ENCODE measurements at regions not wholly inside any gene's neighbourhood (a gene's known extent, or its start where the extent isn't known, plus 50 kb on each side); places are given as distances from the start of the nearest gene placed in this dataset.

GRCh38 chr2:219967247-219968245 lies 340.1 kb downstream of the SLC4A3 start:
- no peak for ATAC-seq (ENCODE audit: insufficient read depth, low FRiP score)
- no peaks in the 10 kb centered on the region for H3K9me3 ChIP-seq (ENCODE audit: control insufficient read depth in 4 of 4, insufficient read depth in 3 of 4, low read length in 3 of 4)
- H3K4me3 ChIP-seq: no peak overlapping the region
- DNase-seq: peak in 1 of 3 donors; percentile 6
- WGBS, 2 donors: 60 to 73% methylated on average over 8 of the region's 8 CpGs
- no peak overlapping the region for H3K9ac ChIP-seq (ENCODE audit: insufficient read depth in 1 of 2, low read length in 2 of 2)
- no peaks in the 10 kb centered on the region for H3K27me3 ChIP-seq (ENCODE audit: control insufficient read depth in 3 of 3, insufficient read depth in 3 of 3, low read length in 2 of 3)
- H3K27ac ChIP-seq (ENCODE audit: low read depth in 1 of 2, low read length in 1 of 2): no peak overlapping the region
- H3K36me3 ChIP-seq (ENCODE audit: control insufficient read depth in 4 of 4, insufficient read depth in 4 of 4, low read length in 4 of 4): no peaks in the 10 kb centered on the region
- TF ChIP-seq, protein P1, sequence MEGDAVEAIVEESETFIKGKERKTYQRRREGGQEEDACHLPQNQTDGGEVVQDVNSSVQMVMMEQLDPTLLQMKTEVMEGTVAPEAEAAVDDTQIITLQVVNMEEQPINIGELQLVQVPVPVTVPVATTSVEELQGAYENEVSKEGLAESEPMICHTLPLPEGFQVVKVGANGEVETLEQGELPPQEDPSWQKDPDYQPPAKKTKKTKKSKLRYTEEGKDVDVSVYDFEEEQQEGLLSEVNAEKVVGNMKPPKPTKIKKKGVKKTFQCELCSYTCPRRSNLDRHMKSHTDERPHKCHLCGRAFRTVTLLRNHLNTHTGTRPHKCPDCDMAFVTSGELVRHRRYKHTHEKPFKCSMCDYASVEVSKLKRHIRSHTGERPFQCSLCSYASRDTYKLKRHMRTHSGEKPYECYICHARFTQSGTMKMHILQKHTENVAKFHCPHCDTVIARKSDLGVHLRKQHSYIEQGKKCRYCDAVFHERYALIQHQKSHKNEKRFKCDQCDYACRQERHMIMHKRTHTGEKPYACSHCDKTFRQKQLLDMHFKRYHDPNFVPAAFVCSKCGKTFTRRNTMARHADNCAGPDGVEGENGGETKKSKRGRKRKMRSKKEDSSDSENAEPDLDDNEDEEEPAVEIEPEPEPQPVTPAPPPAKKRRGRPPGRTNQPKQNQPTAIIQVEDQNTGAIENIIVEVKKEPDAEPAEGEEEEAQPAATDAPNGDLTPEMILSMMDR (IDR thresholded peaks at IDR 0.05; ENCODE audit: control extremely low read depth, extremely low read depth): no peak
- no peaks in the 10 kb centered on the region for H3K4me1 ChIP-seq (ENCODE audit: control insufficient read depth in 5 of 5, insufficient read depth in 5 of 5, low read length in 5 of 5)

GRCh38 chr2:219968685-219969345 lies 341.4 kb downstream of the SLC4A3 start:
- Histone ChIP-seq H3K4me1 (ENCODE audit: control insufficient read depth in 5 of 5, insufficient read depth in 5 of 5, low read length in 5 of 5) (no peaks in the 10 kb centered on the region), H3K4me3 (no peak overlapping the region), H3K27ac (ENCODE audit: low read depth in 1 of 2, low read length in 1 of 2) (no peak overlapping the region), H3K36me3 (ENCODE audit: control insufficient read depth in 4 of 4, insufficient read depth in 4 of 4, low read length in 4 of 4) (no peaks in the 10 kb centered on the region), H3K9me3 (ENCODE audit: control insufficient read depth in 4 of 4, insufficient read depth in 3 of 4, low read length in 3 of 4) (no peaks in the 10 kb centered on the region), H3K9ac (ENCODE audit: insufficient read depth in 1 of 2, low read length in 2 of 2) (no peak overlapping the region), H3K27me3 (ENCODE audit: control insufficient read depth in 3 of 3, insufficient read depth in 3 of 3, low read length in 2 of 3) (no peaks in the 10 kb centered on the region)
- TF ChIP-seq, protein P1 (IDR thresholded peaks at IDR 0.05; ENCODE audit: control extremely low read depth, extremely low read depth): no peak
- ATAC-seq (ENCODE audit: insufficient read depth, low FRiP score): no peak
- 74 to 91% methylated on average over 6 of the region's 6 CpGs for WGBS, 2 donors
- DNase-seq: no peak

DNA sequence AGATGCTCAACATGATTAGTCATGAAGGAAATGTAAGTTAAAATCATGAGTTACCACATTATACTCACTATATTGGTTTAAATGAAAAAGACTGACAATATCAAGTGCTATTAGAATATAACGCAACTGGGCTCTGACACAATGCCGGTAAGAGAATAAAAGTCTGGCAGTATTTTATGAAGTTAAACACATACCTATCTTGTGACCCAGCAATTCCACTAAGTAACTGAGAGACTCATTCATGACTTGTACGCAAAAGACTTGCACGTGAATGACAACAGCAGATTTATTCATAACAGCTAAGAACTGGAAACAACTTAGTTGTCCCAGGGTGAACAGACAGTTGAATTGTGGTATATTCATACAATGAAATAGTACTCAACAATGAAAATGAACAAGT lies 342.1 kb downstream of the SLC4A3 start:
- Histone ChIP-seq H3K4me3 (no peak overlapping the region), H3K36me3 (ENCODE audit: control insufficient read depth in 4 of 4, insufficient read depth in 4 of 4, low read length in 4 of 4) (no peaks in the 10 kb centered on the region), H3K9ac (ENCODE audit: insufficient read depth in 1 of 2, low read length in 2 of 2) (no peak overlapping the region), H3K9me3 (ENCODE audit: control insufficient read depth in 4 of 4, insufficient read depth in 3 of 4, low read length in 3 of 4) (no peaks in the 10 kb centered on the region), H3K4me1 (ENCODE audit: control insufficient read depth in 5 of 5, insufficient read depth in 5 of 5, low read length in 5 of 5) (no peaks in the 10 kb centered on the region), H3K27me3 (ENCODE audit: control insufficient read depth in 3 of 3, insufficient read depth in 3 of 3, low read length in 2 of 3) (no peaks in the 10 kb centered on the region), H3K27ac (ENCODE audit: low read depth in 1 of 2, low read length in 1 of 2) (no peak overlapping the region)
- TF ChIP-seq, protein P1 (IDR thresholded peaks at IDR 0.05; ENCODE audit: control extremely low read depth, extremely low read depth): no peak
- DNase-seq (no peak), ATAC-seq (ENCODE audit: insufficient read depth, low FRiP score) (no peak)
- WGBS, 2 donors: 93 to 94% methylated on average over 4 of the region's 4 CpGs

Measured in lung (tissue), 11 donors.